Smooth muscle cell (in vitro differentiated cells): ENCODE measurements at regions not wholly inside any gene's neighbourhood (a gene's known extent, or its start where the extent isn't known, plus 50 kb on each side); places are given as distances from the start of the nearest gene placed in this dataset. TPM values are rescaled to one million over a fixed set of nuclear protein-coding genes. Genes with fewer than 3 reads are reported as not detected.

Experiments used
- DNase-seq: peaks from one replicate; lab custom pipeline; 2025; ENCODE audit not compliant: unreplicated experiment; lab: John Stamatoyannopoulos, UW
- H2AFZ ChIP-seq: fragments of 200-600 bp; sonication (generic); 2 replicates; pipeline ENCODE4 v1.6.0; 2016; ENCODE audit warnings: antibody characterized with exemption, low read depth, mild to moderate bottlenecking
- H3F3A ChIP-seq: fragments of 200-600 bp; sonication (generic); 2 replicates; pipeline ENCODE4 v1.6.0; 2017; ENCODE audit warnings: antibody characterized with exemption, low read depth
- H3K27ac ChIP-seq: fragments of 200-600 bp; sonication (generic); 2 replicates; pipeline ENCODE4 v1.5.1; 2016; ENCODE audit warnings: low read depth, mild to moderate bottlenecking
- H3K27me3 ChIP-seq: fragments of 200-600 bp; sonication (generic); 2 replicates; pipeline ENCODE4 v1.6.1; 2016; ENCODE audit warnings: low read depth, mild to moderate bottlenecking
- H3K36me3 ChIP-seq: fragments of 200-600 bp; sonication (generic); 2 replicates; pipeline ENCODE4 v1.5.1; 2016; ENCODE audit warnings: low read depth
- H3K4me1 ChIP-seq: fragments of 200-600 bp; sonication (generic); 2 replicates; pipeline ENCODE4 v1.5.1; 2016; ENCODE audit warnings: low read depth
- H3K4me2 ChIP-seq: fragments of 200-600 bp; sonication (generic); 2 replicates; pipeline ENCODE4 v1.6.0; 2016; ENCODE audit warnings: mild to moderate bottlenecking
- H3K4me3 ChIP-seq: fragments of 200-600 bp; sonication (generic); 2 replicates; pipeline ENCODE4 v1.5.1; 2016; ENCODE audit warnings: mild to moderate bottlenecking
- H3K79me2 ChIP-seq: fragments of 200-600 bp; sonication (generic); 2 replicates; pipeline ENCODE4 v1.6.0; 2016; ENCODE audit warnings: low read depth, mild to moderate bottlenecking
- H3K9ac ChIP-seq: fragments of 200-600 bp; sonication (generic); 2 replicates; pipeline ENCODE4 v1.6.0; 2016; ENCODE audit warnings: low read depth
- H3K9me3 ChIP-seq: fragments of 200-600 bp; sonication (generic); replicated peaks from 2 replicates; pipeline ENCODE4 v1.5.1; 2016; ENCODE audit warnings: low read depth
- H4K20me1 ChIP-seq: fragments of 200-600 bp; sonication (generic); 2 replicates; pipeline ENCODE4 v1.6.0; 2016; ENCODE audit warnings: low read depth
- WGBS: methylation state at CpG from one replicate; pipeline ENCODE4 v1.1.7; 2016; ENCODE audit warnings: low lambda C conversion rate; 5-methylcytosine and 5-hydroxymethylcytosine counted together
- small RNA-seq: library from RNA; depleted of rRNA; stranded (forward); fragments of <200 nt; gene quantifications from one replicate; pipeline ENCODE3, GENCODE V24; 2014
- TF ChIP-seq, protein P1 (sequence below): fragments of 200-600 bp; sonication (generic); IDR thresholded peaks from 2 replicates; pipeline ENCODE4 v1.5.1; 2017; ENCODE audit warnings: borderline replicate concordance, mild to moderate bottlenecking, antibody characterized with exemption; ENCODE audit not compliant: insufficient read depth, poor library complexity, severe bottlenecking

DNA sequence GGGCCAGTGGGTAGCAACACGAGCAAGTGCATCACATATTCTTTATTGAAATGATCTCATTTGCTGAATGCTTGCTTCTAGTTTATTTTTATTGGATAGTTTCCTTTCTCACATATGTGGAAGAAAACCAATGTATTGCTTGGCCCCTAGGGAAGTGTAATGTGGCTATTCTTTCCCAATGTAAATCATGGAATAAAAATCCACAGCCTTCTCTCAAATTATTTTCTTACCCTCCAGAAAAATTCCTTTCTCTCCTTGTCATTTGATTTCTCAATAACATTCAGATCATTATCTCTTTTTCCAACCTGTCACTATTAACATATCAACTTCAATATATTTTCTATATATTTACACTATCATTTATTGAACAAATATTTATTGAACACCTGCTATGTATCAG is 51.9 kb upstream of the PTPRK start:
- TF ChIP-seq, protein P1, sequence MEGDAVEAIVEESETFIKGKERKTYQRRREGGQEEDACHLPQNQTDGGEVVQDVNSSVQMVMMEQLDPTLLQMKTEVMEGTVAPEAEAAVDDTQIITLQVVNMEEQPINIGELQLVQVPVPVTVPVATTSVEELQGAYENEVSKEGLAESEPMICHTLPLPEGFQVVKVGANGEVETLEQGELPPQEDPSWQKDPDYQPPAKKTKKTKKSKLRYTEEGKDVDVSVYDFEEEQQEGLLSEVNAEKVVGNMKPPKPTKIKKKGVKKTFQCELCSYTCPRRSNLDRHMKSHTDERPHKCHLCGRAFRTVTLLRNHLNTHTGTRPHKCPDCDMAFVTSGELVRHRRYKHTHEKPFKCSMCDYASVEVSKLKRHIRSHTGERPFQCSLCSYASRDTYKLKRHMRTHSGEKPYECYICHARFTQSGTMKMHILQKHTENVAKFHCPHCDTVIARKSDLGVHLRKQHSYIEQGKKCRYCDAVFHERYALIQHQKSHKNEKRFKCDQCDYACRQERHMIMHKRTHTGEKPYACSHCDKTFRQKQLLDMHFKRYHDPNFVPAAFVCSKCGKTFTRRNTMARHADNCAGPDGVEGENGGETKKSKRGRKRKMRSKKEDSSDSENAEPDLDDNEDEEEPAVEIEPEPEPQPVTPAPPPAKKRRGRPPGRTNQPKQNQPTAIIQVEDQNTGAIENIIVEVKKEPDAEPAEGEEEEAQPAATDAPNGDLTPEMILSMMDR, result no peak
- no peak for DNase-seq
- 91% methylated on average over 1 of the region's 1 CpG for WGBS
- Histone ChIP-seq H3K4me1 (no peaks in the 10 kb centered on the region), H3K9ac (no peak overlapping the region), H3K4me3 (no peak overlapping the region), H3K9me3 (no peaks in the 10 kb centered on the region), H3K4me2 (no peak overlapping the region), H2AFZ (no peak overlapping the region), H3K27me3 (no peaks in the 10 kb centered on the region), H4K20me1 (no peaks in the 10 kb centered on the region), H3K27ac (no peak overlapping the region), H3F3A (no peaks in the 10 kb centered on the region), H3K79me2 (no peaks in the 10 kb centered on the region), H3K36me3 (no peaks in the 10 kb centered on the region)

DNA sequence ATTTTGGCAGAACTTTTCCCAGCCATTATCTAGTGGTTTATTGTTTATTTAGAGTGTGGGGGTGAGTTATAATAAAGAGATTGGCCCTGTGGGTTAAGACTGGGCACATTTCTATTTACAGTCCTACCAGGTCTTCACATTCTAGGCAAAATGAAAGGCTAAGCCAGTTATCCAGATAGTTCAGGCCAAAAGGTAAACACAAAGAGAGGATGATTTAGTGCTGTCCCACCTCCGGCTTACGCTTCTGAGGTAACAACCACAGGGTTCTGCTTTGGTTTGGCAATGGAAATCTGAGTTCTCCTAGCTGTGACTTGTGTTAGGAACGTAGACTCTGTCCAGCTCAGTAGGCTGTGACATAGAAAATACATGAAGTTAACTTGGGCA is 50.3 kb upstream of the PTPRK start:
- TF ChIP-seq, protein P1, result no peak
- no peaks in the 10 kb centered on the region for H3F3A ChIP-seq
- no peak overlapping the region for H3K4me3 ChIP-seq
- no peak for DNase-seq
- H3K4me2 ChIP-seq, result peak overlapping the region; percentile 50
- WGBS, result 67% methylated on average over 3 of the region's 3 CpGs
- H3K27ac ChIP-seq, result peak overlapping the region; percentile 70
- no peaks in the 10 kb centered on the region for H4K20me1 ChIP-seq
- no peak overlapping the region for H2AFZ ChIP-seq
- H3K79me2 ChIP-seq, result no peaks in the 10 kb centered on the region
- H3K27me3 ChIP-seq, result no peaks in the 10 kb centered on the region
- H3K9ac ChIP-seq, result peak overlapping the region; percentile 24
- H3K9me3 ChIP-seq, result no peaks in the 10 kb centered on the region
- H3K36me3 ChIP-seq, result no peaks in the 10 kb centered on the region
- no peaks in the 10 kb centered on the region for H3K4me1 ChIP-seq

DNA sequence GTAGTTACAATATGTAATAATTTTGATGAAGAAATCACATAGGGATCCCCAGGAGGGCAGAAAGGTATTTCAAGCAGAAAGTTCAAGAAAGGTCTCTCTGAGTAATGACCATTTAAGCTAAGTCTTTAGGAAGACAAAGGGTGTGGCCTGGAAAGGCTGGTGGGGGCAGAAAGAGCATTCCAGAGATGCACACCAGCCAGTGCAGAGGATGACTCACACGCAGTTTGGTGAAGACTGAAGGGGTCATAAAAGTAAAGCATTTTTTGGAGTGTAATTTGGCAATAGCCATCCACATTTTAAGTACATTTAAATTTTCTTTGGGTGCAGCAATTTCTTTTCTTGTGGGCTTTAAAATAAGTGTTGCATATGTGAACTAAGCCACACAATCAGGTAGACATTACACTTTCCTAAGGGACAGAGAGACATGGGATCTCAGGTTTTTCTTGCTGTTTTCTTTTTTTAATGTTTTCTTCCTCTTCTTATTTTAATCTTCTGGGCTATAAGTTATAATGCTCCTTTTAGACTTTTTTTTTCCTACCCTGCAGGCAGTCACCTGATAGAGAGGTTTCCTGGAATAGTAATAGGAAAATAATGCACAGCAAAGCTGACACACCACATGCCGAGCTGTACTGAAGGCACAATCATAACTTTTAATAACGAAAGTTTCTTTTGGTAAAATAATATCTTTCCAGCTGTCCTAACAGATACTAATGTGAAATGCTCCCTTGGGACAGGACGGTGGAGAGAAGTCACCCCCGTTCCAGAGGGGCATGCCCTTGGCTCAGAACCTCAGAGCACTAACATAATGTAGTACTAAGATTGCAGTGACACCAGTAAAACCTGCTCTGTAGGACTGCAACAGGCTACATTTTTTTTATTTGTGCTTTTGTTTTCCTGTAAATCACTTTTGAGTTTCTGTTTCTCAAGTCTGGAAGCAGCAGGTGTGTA is 49.6 kb upstream of the PTPRK start:
- Histone ChIP-seq H3K4me1 (no peaks in the 10 kb centered on the region), H3F3A (no peaks in the 10 kb centered on the region), H3K9ac (peak overlapping the region; percentile 24), H3K27me3 (no peaks in the 10 kb centered on the region), H3K27ac (peak overlapping the region; percentile 70), H3K36me3 (no peaks in the 10 kb centered on the region), H3K9me3 (no peaks in the 10 kb centered on the region), H3K4me2 (peak overlapping the region; percentile 50), H4K20me1 (no peaks in the 10 kb centered on the region), H3K4me3 (no peak overlapping the region), H3K79me2 (no peaks in the 10 kb centered on the region), H2AFZ (no peak overlapping the region)
- no peak for DNase-seq
- 50% methylated on average over 5 of the region's 5 CpGs for WGBS
- TF ChIP-seq, protein P1, result no peak

Small RNA genes in the stretch of these regions (small RNA-seq; reads per million reads assigned to genes)
- gene RF00019, result not detected
